DMS153 (cell line): ENCODE measurements at regions not wholly inside any gene's neighbourhood (a gene's known extent, or its start where the extent isn't known, plus 50 kb on each side); places are given as distances from the start of the nearest gene placed in this dataset.

Experiments used
- DNase-seq: peaks from one replicate; lab custom pipeline; 2025; lab: John Stamatoyannopoulos, UW

- no peak for DNase-seq
These were observed 532.6 kb upstream of the JARID2 start for GRCh38 chr6:14713008-14713960.

GRCh38 chr6:14713966-14714631 is 531.8 kb upstream of the JARID2 start:
- no peak for DNase-seq

GRCh38 chr6:14715076-14715475 is 530.8 kb upstream of the JARID2 start:
- no peak for DNase-seq

- no peak for DNase-seq
These were observed 529.2 kb upstream of the JARID2 start for GRCh38 chr6:14716499-14717146.

GRCh38 chr6:14717307-14717706 is 528.6 kb upstream of the JARID2 start:
- no peak for DNase-seq

- DNase-seq: no peak
These were observed 527.0 kb upstream of the JARID2 start for GRCh38 chr6:14718861-14719260.

- DNase-seq: no peak
These were observed 526.6 kb upstream of the JARID2 start for GRCh38 chr6:14719270-14719669.

GRCh38 chr6:14720411-14721102 is 525.3 kb upstream of the JARID2 start:
- DNase-seq: no peak

- DNase-seq: peak; percentile 11
These were observed 524.6 kb upstream of the JARID2 start for GRCh38 chr6:14721103-14721758.

- no peak for DNase-seq
These were observed 523.8 kb upstream of the JARID2 start for GRCh38 chr6:14722001-14722562.

- no peak for DNase-seq
These were observed 523.2 kb upstream of the JARID2 start for GRCh38 chr6:14722704-14723103.

- no peak for DNase-seq
These were observed 522.3 kb upstream of the JARID2 start for GRCh38 chr6:14723535-14724086.

- DNase-seq: no peak
These were observed 521.3 kb upstream of the JARID2 start for GRCh38 chr6:14724549-14724948.

- DNase-seq: no peak
These were observed 518.9 kb upstream of the JARID2 start for GRCh38 chr6:14726816-14727493.

- no peak for DNase-seq
These were observed 518.1 kb upstream of the JARID2 start for GRCh38 chr6:14727494-14728395.

GRCh38 chr6:14728396-14729024 is 517.4 kb upstream of the JARID2 start:
- no peak for DNase-seq

- no peak for DNase-seq
These were observed 516.6 kb upstream of the JARID2 start for GRCh38 chr6:14729129-14729871.

- no peak for DNase-seq
These were observed 515.2 kb upstream of the JARID2 start for GRCh38 chr6:14730654-14731053.
